HT-29 (cell line): ENCODE measurements at regions not wholly inside any gene's neighbourhood (a gene's known extent, or its start where the extent isn't known, plus 50 kb on each side); places are given as distances from the start of the nearest gene placed in this dataset.

Source experiments
- DNase-seq: peaks from one replicate; pipeline ENCODE4 v3.0.0-alpha.2; 2015; ENCODE audit warnings: low spot score

DNA sequence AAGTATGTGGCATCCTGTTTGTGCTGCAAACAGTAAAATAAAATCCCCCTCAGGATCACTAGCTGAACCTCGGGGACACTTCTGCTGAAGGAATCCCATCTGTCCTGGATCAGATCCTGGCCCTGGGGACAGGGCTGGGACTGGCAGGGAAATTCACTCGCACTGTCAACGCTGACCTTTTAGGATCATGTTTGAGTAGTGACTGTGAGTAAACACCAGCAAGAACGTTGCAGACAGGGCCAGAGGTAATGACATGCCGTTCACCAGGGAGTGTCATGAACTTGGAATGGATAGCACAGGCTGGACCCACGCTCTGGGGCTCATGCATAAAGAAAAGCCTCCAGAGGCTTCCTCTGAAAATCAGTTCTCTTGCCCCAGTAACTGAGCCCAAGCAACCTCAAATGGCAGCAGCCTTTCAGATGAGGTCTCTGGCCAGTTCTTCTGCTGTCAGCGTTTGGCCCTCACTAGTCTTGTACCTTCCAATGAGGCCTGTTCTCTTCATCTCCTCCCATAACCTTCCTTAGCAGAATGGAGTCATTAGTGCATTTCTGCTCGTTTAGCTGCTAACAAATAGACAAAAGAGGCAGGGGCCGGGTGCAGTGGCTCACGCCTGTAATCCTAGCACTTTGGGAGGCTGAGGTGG is 51.0 kb upstream of the BARX2 start:
- peak; percentile 88 for DNase-seq

DNA sequence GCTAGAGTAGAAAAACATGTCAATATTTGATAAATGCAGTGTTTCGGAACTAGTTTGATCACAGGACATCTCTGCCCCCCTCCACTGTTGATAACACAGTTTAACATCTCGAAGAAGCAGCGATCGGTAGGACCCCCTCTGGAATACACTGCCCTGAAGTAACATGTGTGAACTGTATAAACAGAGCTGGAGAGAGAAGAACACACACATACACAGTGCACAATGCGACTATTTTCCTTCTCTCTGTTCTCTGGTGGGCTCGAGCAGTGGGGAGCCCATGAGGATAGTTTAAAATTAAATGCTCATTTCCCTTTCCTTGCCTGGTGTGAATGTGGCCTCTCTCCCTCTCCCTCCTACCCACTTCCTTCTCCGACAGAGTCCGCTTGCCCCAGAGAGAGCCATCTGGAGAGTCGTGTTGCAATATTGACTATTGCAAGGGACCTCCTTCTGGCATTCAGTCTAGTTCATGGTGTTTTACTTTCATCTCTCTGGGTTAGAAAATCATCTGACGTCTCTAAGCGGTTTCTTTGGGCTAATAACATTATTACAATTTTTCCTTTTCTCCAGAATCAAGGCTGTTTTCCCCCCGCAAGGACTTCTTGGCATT is 51.6 kb upstream of the BARX2 start:
- peak; percentile 75 for DNase-seq

DNA sequence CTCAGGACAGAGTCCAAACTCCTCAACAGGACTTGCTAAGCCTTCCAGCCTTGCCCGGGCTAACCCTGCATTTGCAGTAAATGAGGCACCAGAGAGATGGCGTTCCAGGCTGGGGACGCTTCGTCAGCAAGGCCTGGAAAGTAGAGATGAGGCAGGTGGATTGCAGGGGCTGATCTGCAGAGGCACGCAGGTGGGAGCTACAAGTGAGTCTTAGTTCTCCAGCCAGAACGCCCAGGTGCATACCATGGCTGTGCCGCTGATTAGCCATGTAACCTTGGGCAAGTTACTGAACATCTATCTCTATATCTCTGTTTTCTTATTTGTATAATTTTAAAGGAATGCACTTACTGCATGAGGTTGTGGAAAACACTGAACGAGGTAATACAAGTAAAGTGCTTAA is 52.7 kb upstream of the BARX2 start:
- DNase-seq, result no peak

DNA sequence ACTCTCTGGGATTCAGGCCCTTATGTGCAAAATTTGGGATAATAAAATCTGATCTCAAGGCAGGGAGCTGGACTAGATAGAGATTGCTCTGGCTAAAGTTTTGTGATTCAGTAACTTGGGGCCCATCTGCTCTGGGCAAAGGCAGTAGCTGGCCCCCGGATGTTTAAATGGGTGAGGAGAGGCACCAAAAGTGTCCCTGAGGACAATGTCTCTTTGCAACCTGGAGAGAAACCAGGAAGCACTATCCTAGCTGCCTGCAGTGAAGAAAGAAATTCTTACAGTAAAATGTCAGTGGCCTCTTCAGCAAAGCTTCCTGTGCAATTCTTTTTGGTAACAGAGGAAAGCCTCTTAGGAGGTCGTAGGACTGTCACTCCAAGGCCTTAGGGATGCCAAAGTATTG is 54.6 kb upstream of the BARX2 start:
- no peak for DNase-seq

GRCh38 chr11:129320494-129320893 is 55.2 kb upstream of the BARX2 start:
- no peak for DNase-seq

- no peak for DNase-seq
Observed at GRCh38 chr11:129319751-129320150, 55.9 kb upstream of the BARX2 start.

GRCh38 chr11:129319201-129319600 is 56.4 kb upstream of the BARX2 start:
- DNase-seq, result peak; percentile 28

DNA sequence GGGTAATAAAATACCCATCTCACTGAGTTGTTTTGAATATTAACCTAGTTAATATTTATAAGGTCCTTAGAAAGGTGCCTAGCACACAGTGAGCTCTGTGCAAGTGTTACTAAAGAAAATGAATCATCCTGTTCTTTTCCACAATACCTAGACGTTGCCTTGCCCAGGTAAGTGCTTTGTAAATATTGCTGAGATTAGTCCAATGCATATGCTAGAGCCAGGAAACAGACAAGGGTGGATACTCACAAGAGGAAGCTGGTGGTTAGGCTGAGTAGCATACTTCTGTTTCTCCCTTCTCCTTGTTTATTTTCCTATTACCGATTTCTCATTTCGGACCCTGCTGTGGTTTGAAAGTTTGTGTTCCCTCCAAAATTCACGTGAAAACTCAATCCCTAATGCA is 58.1 kb upstream of the BARX2 start:
- peak; percentile 82 for DNase-seq

- DNase-seq, result peak; percentile 60
Observed at GRCh38 chr11:129316781-129317180, 58.9 kb upstream of the BARX2 start.

DNA sequence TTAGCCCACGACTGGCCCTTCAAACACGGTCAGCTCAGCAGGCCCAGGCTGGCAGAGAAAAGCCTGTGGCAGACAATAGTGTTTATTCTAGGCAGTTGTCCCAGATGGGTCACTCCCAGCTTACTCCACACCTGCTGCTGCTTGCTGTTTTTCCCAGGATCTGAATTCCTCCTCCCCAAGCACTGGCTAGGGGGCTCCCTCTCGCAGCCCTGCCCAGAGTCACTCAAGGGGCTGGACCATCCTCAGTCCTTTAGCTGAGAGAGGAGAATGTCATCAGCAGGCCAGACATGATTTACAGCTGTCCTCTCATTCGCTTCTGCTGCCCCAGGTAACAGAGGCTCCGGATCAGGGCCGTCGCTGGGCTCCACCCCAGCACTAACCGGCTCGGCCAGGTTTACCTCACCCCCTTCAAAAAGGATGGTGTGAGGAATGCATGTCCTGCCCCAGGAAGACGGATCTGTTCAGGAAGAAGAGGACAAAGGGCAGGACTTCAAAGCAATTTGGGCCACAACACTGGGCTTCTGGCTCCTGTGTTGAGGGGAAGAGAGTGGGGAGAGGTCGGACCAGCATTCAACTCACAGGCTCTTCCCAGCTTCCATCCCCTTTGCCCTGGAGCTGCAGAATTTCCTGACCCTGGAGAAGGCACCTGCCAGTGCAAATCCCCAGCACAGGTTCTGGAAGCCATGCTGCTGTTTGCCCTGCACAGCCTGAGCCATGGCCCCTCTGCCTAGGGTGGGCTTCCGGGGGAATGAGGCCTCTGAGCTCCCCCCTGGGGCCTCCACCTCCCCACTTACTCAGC is 59.7 kb upstream of the BARX2 start:
- peak; percentile 99 for DNase-seq

DNA sequence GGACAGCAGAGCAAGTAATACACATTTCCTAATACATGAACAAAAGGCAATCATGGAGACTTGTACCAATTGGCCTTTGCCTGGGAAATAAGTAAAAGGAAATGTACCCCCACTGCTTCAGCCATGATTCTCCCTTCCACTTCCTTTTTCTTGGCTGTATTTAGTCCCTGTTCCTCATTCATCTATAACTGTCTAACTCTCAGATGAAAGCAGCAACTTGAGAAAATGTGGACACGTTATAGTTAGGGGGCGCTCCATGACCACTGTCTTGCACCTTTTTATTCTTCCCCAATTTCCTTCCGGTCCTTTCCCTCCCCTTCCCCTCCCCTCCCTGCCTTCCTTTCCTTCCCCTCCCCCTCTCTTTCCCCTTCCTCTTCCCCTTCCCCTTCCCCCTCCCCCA is 61.3 kb upstream of the BARX2 start:
- no peak for DNase-seq

DNA sequence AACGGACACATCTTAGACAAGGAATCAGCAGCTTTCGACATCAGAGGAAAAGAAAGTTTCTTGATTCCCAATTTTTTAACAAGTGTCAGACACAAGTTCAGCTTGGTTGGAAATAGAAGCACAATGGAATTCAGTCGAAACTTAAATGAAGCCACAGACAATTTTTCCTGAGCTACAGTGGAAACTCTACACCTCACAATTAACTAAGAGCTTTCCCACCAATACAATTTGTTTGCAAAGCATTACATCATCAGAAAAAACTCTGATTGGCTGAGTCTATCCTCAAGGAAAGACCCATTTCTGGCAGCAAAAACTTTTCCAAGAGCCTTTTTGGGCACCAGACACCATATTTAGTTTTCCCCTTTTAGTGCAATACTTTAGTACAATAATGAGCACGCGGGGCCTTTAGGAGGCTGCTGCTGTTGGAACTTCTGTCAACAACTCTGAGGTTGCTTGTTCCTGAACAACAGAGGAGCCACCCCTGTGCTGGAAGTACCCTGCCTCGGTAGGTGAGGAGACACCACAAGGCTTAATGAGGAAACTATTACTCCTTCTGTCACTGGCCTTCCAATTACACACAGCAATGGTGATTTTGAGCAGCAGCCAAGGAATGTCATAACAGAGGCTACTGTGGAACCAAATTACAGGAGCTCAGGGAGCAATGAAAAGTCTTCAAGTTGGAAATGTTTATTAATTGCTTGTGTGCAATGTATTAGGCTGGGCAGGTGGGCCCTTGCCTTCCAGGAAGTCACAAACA is 61.9 kb upstream of the BARX2 start:
- no peak for DNase-seq

- DNase-seq, result no peak
Observed at GRCh38 chr11:129312730-129313503, 62.7 kb upstream of the BARX2 start.

DNA sequence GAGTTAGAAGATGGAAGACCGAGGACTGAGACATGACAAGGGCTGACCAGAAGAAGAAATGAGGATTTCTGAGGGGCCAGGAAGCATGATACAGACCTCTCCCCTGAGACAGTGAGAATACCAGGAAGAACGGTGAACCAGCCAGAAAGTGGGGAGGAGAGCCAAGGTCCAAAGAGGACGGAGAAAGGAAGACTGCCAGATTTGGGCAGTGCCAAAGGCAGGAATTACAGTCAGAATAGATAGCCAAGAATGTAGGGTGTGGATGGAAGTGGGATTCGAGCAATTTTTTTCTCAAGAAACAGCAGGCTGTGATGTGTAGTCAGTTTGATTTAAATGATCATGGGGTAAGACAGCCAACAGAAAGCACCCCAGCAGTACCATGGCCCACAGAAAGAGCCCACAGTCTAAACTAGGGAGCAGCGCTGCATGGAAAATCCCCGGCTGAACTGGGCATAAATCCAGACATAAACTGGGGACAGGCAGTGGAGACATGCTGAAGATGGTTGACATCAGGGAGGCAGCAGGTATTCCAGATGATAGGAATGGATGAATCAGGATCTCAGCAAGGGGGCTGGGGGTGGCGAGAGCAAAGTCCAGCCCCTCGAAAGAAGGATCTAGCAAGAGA is 67.3 kb upstream of the BARX2 start:
- no peak for DNase-seq

GRCh38 chr11:129307162-129307561 is 68.5 kb upstream of the BARX2 start:
- no peak for DNase-seq

GRCh38 chr11:129302386-129303101 is 73.1 kb upstream of the BARX2 start:
- DNase-seq, result no peak

GRCh38 chr11:129300099-129300498 is 75.5 kb upstream of the BARX2 start:
- DNase-seq, result no peak

- DNase-seq, result no peak
Observed at GRCh38 chr11:129298988-129299387, 76.7 kb upstream of the BARX2 start.

- no peak for DNase-seq
Observed at GRCh38 chr11:129295746-129296145, 79.9 kb upstream of the BARX2 start.

- no peak for DNase-seq
Observed at GRCh38 chr11:129292771-129293170, 82.9 kb upstream of the BARX2 start.
